IPS-NIHi7 (cell line): ENCODE measurements at regions not wholly inside any gene's neighbourhood (a gene's known extent, or its start where the extent isn't known, plus 50 kb on each side); places are given as distances from the start of the nearest gene placed in this dataset.
"Not testable (repeated sequence)": the region's sequence is repeated elsewhere in the genome, so short reads cannot be mapped to it uniquely, and the experiment has no call there.

Source experiments
- DNase-seq: peaks from one replicate; pipeline ENCODE4 v3.0.0; 2012; ENCODE audit warnings: mixed read lengths; ENCODE audit errors: extremely low spot score

- no peak for DNase-seq
Measured at GRCh38 chr18:47411159-47411558, 159.7 kb upstream of the SKOR2 start.

- DNase-seq, result no peak
Measured at GRCh38 chr18:47410139-47410538, 158.7 kb upstream of the SKOR2 start.

- no peak for DNase-seq
Measured at GRCh38 chr18:47409519-47409918, 158.1 kb upstream of the SKOR2 start.

- no peak for DNase-seq
Measured at GRCh38 chr18:47407736-47408135, 156.3 kb upstream of the SKOR2 start.

GRCh38 chr18:47404845-47405244, 153.4 kb upstream of the SKOR2 start:
- DNase-seq, result peak; percentile 32

- no peak for DNase-seq
Measured at GRCh38 chr18:47403949-47404348, 152.5 kb upstream of the SKOR2 start.

GRCh38 chr18:47403317-47403716, 151.9 kb upstream of the SKOR2 start:
- no peak for DNase-seq

GRCh38 chr18:47399475-47399874, 148.0 kb upstream of the SKOR2 start:
- DNase-seq, result no peak

GRCh38 chr18:47397671-47398319, 146.3 kb upstream of the SKOR2 start:
- peak; percentile 78 for DNase-seq

GRCh38 chr18:47391665-47392064, 140.2 kb upstream of the SKOR2 start:
- no peak for DNase-seq

GRCh38 chr18:47390410-47391024, 139.1 kb upstream of the SKOR2 start:
- no peak for DNase-seq

GRCh38 chr18:47389210-47389609, 137.8 kb upstream of the SKOR2 start:
- DNase-seq, result no peak

- DNase-seq, result no peak
Measured at GRCh38 chr18:47387864-47388263, 136.4 kb upstream of the SKOR2 start.

- DNase-seq, result no peak
Measured at GRCh38 chr18:47383729-47384128, 132.3 kb upstream of the SKOR2 start.

- no peak for DNase-seq
Measured at GRCh38 chr18:47381975-47382570, 130.6 kb upstream of the SKOR2 start.

- no peak for DNase-seq
Measured at GRCh38 chr18:47380153-47380552, 128.7 kb upstream of the SKOR2 start.

GRCh38 chr18:47373465-47373864, 122.0 kb upstream of the SKOR2 start:
- no peak for DNase-seq

GRCh38 chr18:47370052-47370451, 118.6 kb upstream of the SKOR2 start:
- no peak for DNase-seq

- not testable (repeated sequence) for DNase-seq
Measured at GRCh38 chr18:47354061-47354460, 102.6 kb upstream of the SKOR2 start.

GRCh38 chr18:47346016-47346415, 94.6 kb upstream of the SKOR2 start:
- no peak for DNase-seq

- no peak for DNase-seq
Measured at GRCh38 chr18:47345291-47345690, 93.8 kb upstream of the SKOR2 start.

GRCh38 chr18:47343291-47343690, 91.8 kb upstream of the SKOR2 start:
- no peak for DNase-seq

- no peak for DNase-seq
Measured at GRCh38 chr18:47342566-47342965, 91.1 kb upstream of the SKOR2 start.
